GM19025 (cell line): ENCODE measurements at regions not wholly inside any gene's neighbourhood (a gene's known extent, or its start where the extent isn't known, plus 50 kb on each side); places are given as distances from the start of the nearest gene placed in this dataset.

Experiments used
- ATAC-seq: cut with Tn5 transposase; IDR thresholded peaks from one replicate; pipeline ENCODE4 v1.9.1; 2021; ENCODE audit warnings: mild to moderate bottlenecking, low read depth, moderate library complexity; ENCODE audit not compliant: unreplicated experiment

DNA sequence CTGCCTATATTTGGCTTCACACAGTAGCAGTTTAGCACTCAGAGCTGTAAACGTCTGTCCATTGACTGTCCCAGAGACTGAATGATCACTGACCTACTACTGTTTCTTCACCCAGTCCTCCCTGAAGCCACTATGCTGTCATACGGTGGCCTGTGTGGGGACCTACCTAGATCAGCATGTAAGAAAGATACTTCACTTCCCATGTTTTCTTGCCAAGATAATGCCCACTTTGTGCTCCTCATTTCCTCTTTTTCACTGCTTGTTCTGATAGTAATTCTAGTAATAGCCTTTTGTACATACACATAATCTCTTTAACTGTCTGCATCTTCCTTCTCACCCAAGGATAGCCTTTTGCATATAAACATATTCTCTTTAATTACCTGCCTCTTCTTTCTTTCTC is 109.9 kb upstream of the TIAM2 start:
- no peak for ATAC-seq

DNA sequence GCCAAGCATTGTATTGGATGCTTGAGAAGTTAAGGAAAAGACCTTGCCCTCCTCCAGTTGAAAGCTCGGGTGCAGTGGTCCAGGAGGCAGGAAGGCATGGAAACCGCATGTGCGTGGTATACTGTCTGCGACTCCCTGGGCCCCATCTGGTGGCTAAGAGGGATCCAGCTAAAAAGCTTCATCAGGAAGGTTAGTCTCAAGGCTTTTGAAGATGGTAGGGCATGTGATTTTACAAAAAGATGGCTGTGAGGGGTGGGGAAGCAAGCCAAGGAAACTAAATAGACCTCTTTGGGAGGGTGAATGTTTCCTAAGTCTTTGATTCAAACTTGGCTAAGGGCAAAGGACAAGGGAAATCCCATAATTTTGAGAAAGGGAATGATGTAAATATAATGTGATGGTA is 109.1 kb upstream of the TIAM2 start:
- no peak for ATAC-seq

DNA sequence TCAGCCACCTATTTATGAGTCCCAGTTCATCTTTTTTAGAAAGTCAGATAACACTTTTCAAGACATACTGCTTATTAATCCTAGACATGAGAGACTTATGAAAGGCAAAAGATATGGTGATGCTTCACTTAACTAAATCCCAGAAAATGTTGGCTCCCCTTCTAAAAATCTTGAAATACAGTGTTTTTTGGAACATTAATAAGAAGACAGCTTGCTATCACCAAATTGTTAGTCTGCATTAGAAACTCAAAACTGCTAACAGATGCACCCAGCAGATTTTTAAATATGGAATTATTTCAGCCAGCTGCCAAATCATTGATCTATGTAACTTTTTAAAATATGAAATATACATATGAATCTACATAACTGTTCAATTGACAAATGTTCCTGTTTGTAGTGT is 108.6 kb upstream of the TIAM2 start:
- ATAC-seq = no peak

DNA sequence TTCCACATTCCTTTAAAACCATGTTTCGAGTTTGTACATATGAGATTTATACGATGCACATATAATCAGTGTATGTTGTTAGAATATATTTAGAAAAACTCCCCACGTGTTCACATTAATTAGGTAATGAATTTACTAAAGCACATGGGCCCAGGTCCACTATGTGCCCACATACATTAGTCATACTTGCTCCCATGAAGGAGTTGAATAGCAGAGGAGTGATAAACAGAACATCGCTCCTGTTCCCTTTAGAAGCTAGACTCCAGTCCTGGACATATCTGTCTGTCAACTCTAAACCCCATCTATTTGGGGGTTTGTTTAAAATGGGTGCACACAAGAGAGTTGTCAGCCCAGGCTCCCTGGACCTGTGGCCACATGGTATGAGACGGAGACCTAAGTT is 108.1 kb upstream of the TIAM2 start:
- no peak for ATAC-seq

DNA sequence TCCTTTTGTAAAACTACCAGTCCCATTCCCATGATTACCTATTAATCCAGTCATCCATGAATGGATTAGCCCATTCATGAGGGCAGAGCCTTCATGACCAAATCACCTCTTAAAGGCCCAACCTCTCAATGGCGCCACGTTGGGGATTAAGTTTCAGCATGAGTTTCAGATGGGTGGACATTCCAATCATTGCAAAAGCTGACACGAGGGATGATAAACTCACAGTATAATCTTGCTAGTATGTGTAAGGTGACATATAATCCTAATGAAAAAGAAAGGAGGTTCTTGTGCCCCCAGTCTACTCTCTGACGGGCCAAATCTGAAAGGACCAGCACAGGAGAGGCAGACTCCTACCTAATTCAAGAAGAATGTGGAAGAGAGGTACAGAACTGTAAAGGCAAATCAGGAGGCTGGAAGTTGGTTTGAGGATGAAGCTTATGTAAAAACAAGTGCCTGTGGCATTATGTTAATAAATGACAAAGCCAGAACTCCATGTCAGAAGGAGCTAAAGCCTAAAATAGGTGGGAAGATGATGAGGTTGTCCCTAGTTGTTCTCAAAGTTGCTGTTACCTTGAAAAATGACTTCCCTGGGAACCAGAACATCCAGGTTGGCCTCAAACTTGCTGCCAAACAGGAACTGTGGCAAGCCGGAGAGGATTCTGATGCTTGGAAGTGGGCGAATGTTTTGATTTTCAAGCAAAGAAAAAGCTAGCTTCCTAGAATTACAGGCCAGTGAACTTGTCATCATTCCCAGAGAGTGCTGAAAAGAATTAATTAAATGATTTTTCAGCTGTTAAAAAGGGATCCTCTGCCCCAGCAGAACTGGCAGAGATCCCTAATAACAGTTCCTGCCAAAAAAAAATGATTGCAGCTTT is 106.5 kb upstream of the TIAM2 start:
- no peak for ATAC-seq

DNA sequence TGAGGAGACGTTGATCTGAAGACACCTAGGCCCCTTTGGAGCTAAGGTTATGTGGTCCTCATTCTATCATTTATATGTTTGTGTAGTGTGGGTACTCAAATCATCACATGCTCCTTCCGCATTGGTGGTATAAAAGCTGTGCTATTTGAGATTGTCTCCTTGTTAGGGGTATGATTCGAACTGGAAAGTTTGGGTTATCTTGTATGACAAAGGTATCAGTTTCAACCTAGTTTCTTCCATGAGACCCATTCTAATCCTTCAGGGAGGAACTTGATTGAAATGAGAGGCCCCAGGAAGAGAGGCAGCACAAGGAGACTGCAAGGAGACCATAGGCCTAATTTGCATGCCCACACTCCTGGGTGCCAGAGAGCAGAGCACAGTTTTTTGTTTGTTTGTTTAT is 104.2 kb upstream of the TIAM2 start:
- no peak for ATAC-seq

DNA sequence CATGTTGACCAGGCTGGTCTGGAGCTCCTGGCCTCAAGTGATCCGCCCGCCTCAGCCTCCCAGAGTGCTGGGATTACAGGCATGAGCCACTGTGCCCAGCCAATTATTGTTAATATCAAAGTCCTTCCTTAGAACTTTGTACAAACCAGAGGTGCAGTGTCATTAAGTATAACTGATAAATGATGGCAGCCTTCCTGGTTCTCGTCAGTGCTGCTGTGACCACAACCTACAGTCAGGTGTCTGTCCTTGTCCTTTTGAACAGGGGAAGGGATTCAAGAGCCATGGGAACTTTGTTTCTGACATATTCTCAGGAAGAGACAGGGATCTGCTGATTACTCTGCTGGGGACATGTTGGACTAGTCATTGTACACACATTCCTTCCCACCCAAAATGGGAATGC is 103.2 kb upstream of the TIAM2 start:
- no peak for ATAC-seq

DNA sequence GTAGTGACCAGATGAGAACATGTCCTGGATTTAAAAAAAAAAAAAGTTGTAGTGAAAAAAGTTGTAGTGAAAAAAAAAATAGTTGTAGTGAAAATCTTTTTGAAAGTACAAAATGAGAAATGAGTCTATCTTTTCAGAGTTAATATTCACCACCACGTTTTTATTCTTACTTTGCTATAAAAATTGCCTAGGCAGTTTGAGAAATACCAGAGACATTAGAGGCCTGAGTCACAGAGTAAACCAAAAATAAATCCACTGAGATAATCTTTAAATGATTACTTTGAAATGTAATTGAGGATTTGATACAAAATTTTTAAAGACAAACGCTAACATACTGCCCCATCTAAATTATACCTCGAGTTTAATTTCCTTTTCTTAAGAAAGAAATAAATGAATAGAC is 101.2 kb upstream of the TIAM2 start:
- no peak for ATAC-seq

DNA sequence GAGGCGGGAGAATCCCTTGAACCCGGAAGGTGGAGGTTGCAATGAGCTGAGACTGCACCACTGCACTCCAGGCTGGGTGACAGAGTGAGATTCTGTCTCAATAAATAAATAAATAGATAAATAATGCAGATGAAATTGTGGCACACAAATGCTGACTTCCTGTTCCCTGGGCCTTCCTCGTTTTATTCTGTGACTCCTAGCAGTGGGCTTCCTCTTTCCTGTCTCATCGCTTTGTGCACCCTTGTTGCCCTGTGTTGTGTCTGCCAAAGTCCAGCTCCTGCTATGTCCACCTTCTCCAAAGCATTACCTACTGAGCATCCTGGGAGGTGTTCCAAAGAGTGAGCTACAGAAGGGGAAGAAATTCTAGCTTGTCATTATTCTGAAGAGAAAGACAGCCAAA is 100.2 kb upstream of the TIAM2 start:
- ATAC-seq = no peak

DNA sequence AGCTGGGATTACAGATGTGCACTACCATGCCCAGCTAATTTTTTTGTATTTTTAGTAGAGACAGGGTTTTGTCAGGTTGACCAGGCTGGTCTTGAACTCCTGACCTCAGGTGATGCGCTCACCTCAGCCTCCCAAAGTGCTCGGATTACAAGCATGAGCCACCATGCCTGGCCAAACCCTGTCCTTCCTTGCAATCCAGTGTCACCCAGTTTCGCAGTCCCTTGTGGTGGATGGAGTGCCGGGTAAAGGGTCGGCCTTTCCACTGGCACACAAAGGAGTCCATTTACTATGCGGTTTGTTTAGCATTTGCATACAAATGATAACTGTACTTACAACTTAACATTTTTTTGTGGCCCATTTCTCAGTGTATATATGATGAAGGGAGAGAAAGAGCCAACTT is 99.3 kb upstream of the TIAM2 start:
- ATAC-seq = no peak

DNA sequence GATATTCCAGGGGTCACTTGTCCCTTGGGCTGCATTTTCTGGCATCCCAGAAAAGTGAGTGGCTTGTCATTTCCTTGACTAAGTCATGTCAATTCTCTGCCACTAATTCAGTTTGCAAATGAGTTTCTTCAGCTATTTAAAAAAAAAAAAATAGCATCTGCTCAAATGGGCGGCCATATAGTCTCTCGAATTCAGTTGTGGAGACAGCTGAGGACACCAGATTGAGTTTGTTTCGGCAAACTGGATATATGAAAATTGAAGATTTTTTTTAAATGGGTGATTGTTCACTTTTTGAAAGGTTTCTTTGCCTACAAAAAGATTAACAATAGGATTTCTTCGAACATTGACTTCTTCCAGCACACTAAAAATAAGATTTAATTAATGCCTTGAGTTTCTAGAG is 96.3 kb upstream of the TIAM2 start:
- no peak for ATAC-seq

DNA sequence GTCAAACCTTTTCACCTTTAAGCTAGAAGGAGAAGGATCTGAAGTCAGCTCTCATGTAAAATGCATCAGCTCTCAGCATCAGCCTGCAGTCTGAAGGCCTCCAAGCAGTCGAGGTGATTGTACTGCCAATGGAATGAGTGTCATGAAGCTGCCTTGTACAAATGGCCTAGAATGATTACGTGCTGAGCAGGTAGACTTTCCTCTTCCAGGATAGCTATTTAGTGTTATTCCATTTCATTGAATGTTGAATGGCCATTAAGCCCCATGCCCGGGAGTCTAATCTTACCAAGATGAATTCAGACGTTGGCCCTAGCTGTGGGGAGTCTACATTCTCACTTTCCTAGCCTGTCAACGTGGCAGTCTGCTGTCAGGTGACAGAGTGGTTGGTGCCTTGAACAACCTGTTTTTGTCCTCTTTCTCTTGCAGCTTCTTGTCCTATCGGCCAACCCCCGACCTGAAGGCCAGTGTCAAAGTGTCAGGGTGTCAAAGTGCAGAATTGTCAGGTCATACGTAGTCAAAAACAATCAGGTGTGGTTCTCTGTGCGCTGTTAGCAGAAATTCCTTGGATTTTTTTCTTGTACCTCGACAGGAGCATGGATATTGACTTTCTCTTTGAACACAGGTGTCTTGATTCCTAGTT is 95.2 kb upstream of the TIAM2 start:
- ATAC-seq = no peak

DNA sequence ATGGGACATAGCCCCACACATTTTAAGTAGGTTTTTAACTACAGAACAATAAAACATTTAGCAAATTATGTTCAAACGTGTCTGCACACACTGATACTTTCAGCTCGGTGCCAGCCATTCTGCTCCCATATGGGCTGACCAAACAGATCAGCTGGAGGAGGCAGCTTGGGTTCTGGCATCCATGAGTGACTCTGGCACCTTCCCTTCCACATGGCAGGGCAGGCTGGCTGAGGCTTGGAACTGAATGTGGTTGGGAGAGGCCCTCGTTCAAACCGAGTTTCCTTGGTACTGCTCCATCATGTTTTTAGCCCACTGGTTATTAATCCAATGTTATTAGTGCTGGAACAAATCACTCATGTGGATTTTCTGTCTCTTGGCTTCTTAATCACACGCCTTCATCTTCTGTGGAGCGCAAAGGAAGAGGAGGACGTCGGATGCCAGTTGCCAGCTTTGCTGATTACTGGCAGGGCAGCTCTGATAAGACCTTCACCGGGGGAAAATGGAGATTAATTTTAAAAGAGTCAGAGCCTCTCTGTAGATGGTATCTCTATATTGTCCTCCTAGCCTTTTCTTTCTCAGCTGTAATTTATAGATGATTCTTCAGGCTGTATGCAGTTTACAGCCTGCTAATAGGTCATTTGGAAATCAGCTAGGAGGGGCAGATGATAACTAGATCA is 93.1 kb upstream of the TIAM2 start:
- ATAC-seq = no peak

DNA sequence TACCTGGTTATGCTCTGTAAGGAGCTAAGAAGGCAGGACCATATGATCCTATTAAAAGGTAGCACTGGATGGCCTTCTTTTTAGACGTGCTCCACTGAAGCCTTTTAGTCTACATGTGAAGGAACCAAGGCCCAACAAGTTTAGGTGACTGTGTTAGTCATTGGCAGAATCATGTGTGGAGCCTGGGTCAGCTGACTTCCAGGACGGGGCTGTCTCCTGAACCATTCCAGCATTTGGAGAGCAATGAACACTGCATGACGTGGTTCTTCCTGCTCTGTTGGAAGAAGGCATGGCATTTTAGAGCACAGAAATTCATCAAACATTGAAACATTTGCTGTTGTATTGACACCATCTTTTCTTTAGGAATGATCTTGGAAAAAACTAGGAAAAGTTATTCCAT is 87.8 kb upstream of the TIAM2 start:
- ATAC-seq = no peak

DNA sequence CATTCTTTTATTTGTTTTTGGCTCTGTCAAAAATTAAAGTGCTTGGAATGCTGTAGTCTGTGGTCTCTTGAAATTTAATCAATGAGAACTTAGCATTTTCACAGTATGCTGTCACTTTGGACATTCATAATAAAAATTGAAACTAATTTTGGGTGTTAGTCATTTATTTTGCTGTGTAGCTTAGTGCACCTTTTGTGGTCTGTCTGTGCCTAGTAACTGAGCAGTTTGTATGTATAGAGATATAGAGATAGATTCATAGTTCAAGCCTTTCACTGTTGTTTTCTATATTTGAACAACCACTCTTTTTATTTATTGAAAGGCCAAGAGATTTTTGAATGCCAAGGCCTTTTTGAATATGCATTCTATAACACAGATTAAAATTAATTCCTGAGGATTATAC is 86.4 kb upstream of the TIAM2 start:
- no peak for ATAC-seq

DNA sequence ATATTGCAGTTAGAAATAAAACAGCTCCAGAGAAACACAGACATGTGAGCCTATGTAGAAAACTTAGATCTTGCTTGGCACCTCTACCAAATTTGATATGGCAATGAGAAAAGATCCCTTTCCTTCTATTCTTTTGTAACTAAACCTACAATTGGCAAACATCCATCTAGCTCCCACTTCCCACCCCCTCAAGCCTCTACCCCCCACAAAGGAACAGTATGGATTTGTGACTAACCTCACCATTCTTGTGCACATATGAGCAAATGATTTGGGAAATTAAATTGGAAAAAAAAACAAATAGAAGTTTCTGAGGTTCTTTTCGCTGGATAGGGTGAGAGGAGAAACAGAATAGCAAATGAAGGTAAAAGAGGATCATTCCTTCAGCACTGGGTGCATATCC is 85.8 kb upstream of the TIAM2 start:
- no peak for ATAC-seq

DNA sequence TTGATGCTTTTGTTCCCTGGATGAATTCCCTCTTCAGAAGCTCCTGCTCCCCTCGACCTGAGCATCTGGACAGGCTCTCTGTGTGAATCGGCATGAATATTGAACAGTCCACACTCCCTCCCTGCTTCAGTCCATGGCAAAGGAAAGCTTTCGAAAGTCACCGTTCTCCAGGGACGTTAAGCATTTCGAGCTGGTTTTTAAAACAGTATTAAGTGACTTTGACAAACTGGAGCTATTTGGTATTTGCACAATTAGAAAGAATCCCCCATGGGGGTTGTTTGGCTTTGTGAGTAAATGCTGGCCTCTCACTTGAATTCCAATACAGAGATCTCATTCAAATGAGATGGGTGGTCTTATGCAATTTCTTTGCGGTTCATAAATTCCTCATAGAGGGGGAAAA is 85.3 kb upstream of the TIAM2 start:
- ATAC-seq = no peak

DNA sequence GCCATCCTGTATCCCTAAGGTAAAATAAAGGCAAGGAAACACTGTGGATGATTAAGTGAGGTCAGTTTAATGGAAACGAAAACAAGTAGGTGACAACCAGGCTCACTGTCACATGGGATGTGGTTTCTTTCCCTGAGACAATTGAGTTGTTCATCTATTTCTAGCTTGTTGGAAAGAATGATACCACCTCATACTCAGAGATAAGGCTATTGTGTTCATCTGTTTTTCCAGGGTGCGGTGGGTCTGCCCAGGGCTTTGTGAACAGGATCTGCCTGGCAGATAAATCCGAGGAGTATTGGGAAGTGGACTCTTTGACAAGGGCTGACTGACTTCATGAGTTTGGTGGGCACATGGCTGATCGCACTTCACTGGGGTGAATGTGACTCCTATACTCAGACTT is 80.8 kb upstream of the TIAM2 start:
- ATAC-seq = no peak

DNA sequence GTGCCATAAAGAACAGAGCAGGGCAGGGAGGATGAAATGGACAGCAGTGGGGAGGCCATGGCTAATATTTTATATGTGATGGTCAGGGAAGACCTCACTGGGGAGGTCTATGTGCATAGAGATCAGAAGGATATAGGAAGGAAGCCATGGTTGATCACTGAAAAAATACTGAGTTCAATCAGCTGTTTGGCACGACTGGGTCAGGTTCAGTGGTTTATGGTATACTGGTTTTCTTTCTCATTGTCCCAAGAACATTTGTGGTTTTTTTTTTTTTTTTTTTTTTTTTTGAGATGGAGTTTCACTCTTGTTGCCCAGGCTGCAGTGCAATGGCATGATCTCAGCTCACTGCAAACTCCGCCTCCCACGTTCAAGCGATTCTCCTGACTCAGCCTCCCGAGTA is 78.3 kb upstream of the TIAM2 start:
- ATAC-seq = no peak

DNA sequence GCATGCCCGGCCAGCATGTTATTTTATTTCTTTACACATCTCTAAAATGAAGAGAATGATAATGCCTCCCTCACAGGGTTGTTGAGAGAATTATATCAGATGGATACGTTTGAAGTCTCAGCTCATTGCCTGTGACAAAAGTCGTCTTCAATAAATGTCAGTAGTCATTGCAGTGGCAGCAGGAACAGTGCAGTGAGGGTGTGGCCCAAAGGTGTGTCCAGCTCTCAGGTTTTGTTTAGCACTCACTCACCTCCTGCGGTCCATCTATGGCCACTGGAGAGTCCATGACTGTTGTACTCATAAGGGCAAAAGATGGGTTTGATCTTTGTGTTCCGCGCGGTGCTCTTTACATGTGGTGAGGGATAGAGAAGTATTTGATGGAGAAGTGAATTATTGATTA is 77.2 kb upstream of the TIAM2 start:
- ATAC-seq = no peak

DNA sequence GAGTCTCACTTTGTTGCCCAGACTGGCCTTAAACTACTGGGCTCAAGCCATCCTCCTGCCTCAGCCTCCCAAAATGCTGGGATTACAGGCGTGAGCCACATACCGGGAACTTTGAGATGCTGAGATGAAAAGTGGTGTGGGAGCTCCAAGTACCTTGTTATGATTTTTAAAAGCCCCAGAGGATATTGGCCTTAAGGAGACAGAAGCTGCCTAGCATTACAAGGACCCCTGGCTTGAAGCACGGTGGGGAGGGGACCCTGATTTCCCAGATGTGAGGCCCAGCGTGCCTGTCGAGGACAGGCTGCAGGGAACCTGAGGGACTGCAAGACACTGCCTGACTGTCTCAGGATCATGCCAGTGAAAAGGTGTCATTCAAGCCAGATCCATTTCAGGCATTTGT is 75.3 kb upstream of the TIAM2 start:
- ATAC-seq = no peak
